ENCODE measurements at regions not wholly inside any gene's neighbourhood (a gene's known extent, or its start where the extent isn't known, plus 50 kb on each side); places are given as distances from the start of the nearest gene placed in this dataset.

DNA sequence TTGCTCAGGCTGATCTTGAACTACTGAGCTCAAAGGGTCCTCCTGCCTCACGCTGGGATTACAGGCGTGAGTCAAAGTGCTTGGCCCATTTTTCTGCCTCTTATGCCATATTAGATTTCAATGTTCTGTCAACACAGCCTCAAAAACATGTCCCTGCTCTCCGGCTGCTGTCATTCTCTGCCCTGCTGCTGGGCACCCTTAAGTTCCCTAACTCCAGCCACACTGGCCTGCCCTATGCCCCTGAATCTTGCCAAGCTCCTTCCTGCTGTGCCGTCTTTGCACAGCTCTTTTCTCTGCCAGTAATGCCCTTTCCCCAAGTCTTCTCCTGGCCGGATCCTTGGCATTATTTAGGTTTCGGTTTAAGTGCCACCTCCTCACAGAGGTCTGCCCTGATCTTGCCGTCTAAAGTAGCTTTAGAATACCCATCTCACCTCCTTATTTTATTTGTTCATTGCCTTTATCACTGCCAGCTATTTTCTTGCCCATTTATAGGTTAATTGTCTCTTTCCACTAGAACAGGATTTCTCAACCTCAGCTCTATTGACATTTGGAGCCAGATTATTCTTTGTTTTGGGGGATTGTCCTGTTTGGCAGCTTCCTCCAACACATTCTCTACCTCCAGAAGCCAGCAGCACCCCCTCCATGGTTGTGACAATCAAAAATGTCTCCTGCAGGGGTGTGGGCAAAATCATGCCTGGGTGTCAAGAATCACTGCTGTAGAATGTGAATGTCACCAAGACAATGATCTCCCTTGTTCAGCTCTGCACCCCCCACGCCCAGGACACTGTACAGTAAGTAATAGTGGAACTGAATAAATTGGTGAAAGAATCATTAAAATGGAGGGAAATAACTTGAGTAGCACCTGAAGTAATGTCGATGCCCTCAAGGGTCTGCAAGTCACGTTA, 168.2 kb downstream of the CYLD start:
- 19% methylated on average over 10 of the region's 10 CpGs for WGBS (ENCODE audit: low lambda C conversion rate)
- POLR2A ChIA-PET, result no interaction called here

More for the DNA sequence above, 168.2 kb downstream of the CYLD start:
- CTCF ChIA-PET, result interaction anchor here (1.2 kb wide), 1 partner anchor 12 kb away, joined by 4 read pairs; no protein-coding TSS in a partner anchor
- Histone ChIP-seq H2AFZ (ENCODE audit: low read depth) (no peak overlapping the region), H4K20me1 (ENCODE audit: insufficient read depth) (no peaks in the 10 kb centered on the region), H3K27ac (ENCODE audit: low read depth in 2 of 2, low read length in 1 of 2) (no peak overlapping the region), H3K4me3 (ENCODE audit: low read depth in 2 of 2, low read length in 1 of 2) (no peak overlapping the region), H3K36me3 (replicated peaks in 1 of 2; ENCODE audit: control insufficient read depth in 1 of 2, insufficient read depth in 2 of 2, low read length in 1 of 2) (no peaks in the 10 kb centered on the region), H3K9me2 (no peaks in the 10 kb centered on the region), H3K9ac (no peak overlapping the region), H3K4me1 (ENCODE audit: control insufficient read depth in 1 of 2, insufficient read depth in 2 of 2, low read depth in 1 of 2, low read length in 1 of 2) (no peaks in the 10 kb centered on the region), H3K79me2 (ENCODE audit: insufficient read depth) (no peaks in the 10 kb centered on the region), H3K9me3 (no peaks in the 10 kb centered on the region), H3K27me3 (ENCODE audit: insufficient read depth) (no peaks in the 10 kb centered on the region), H3K4me2 (no peak overlapping the region), H3F3A (replicated peaks; ENCODE audit: insufficient read depth) (no peaks in the 10 kb centered on the region)
- no peak for DNase-seq
- TF ChIP-seq RCOR1 (IDR thresholded peaks at IDR 0.05; ENCODE audit: low read length) (no peak), NRF1 (IDR thresholded peaks at IDR 0.05; ENCODE audit: low read depth, low read length) (no peak), FOXM1 (IDR thresholded peaks at IDR 0.05; ENCODE audit: low read depth) (no peak), SIN3A (IDR thresholded peaks at IDR 0.05; ENCODE audit: borderline replicate concordance, low read depth, low read length) (no peak), GATA2 (CRISPR knock-in tag; IDR thresholded peaks at IDR 0.05) (no peak), POLR2AphosphoS5 (IDR thresholded peaks at IDR 0.05; ENCODE audit: low read depth, low read length) (no peak), CHD2 (IDR thresholded peaks at IDR 0.05; ENCODE audit: low read length, partially characterized antibody) (no peak), EZH2phosphoT487 (IDR thresholded peaks at IDR 0.05; ENCODE audit: borderline replicate concordance, low read depth) (no peak), JUND (IDR thresholded peaks at IDR 0.05) (no peak), FOSL2 (IDR thresholded peaks at IDR 0.05; ENCODE audit: borderline replicate concordance, low read depth) (no peak), YY1 (IDR thresholded peaks at IDR 0.05; ENCODE audit: low read depth) (no peak), FOXJ3 (CRISPR knock-in tag; IDR thresholded peaks at IDR 0.05) (no peak)
- TF ChIP-seq, protein P1, sequence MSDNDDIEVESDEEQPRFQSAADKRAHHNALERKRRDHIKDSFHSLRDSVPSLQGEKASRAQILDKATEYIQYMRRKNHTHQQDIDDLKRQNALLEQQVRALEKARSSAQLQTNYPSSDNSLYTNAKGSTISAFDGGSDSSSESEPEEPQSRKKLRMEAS (IDR thresholded peaks at IDR 0.05; ENCODE audit: low read depth), result no peak
- TF ChIP-seq, protein P2, sequence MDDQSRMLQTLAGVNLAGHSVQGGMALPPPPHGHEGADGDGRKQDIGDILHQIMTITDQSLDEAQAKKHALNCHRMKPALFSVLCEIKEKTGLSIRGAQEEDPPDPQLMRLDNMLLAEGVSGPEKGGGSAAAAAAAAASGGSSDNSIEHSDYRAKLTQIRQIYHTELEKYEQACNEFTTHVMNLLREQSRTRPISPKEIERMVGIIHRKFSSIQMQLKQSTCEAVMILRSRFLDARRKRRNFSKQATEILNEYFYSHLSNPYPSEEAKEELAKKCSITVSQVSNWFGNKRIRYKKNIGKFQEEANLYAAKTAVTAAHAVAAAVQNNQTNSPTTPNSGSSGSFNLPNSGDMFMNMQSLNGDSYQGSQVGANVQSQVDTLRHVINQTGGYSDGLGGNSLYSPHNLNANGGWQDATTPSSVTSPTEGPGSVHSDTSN (IDR thresholded peaks at IDR 0.05), result no peak
- TF ChIP-seq, protein P3, sequence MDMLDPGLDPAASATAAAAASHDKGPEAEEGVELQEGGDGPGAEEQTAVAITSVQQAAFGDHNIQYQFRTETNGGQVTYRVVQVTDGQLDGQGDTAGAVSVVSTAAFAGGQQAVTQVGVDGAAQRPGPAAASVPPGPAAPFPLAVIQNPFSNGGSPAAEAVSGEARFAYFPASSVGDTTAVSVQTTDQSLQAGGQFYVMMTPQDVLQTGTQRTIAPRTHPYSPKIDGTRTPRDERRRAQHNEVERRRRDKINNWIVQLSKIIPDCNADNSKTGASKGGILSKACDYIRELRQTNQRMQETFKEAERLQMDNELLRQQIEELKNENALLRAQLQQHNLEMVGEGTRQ (IDR thresholded peaks at IDR 0.05; ENCODE audit: borderline replicate concordance, low read depth, low read length), result no peak
- TF ChIP-seq, protein P4, sequence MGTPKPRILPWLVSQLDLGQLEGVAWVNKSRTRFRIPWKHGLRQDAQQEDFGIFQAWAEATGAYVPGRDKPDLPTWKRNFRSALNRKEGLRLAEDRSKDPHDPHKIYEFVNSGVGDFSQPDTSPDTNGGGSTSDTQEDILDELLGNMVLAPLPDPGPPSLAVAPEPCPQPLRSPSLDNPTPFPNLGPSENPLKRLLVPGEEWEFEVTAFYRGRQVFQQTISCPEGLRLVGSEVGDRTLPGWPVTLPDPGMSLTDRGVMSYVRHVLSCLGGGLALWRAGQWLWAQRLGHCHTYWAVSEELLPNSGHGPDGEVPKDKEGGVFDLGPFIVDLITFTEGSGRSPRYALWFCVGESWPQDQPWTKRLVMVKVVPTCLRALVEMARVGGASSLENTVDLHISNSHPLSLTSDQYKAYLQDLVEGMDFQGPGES (IDR thresholded peaks at IDR 0.05; ENCODE audit: low read depth, low read length), result no peak
- TF ChIP-seq, protein P5, sequence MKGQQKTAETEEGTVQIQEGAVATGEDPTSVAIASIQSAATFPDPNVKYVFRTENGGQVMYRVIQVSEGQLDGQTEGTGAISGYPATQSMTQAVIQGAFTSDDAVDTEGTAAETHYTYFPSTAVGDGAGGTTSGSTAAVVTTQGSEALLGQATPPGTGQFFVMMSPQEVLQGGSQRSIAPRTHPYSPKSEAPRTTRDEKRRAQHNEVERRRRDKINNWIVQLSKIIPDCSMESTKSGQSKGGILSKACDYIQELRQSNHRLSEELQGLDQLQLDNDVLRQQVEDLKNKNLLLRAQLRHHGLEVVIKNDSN (IDR thresholded peaks at IDR 0.05; ENCODE audit: borderline replicate concordance, low read depth), result no peak

All from SK-N-SH (cell line).